Vagina (tissue), 2 donors: ENCODE measurements at regions not wholly inside any gene's neighbourhood (a gene's known extent, or its start where the extent isn't known, plus 50 kb on each side); places are given as distances from the start of the nearest gene placed in this dataset.

Source experiments
- CTCF ChIP-seq, 3 experiments: fragments of 450-650 bp in 2 of 3; fragments of 200-600 bp in 1 of 3; sonication (generic) in 1 of 3; IDR thresholded peaks; one replicate each; pipeline ENCODE4 v1.5.1; 2017 to 2019; ENCODE audit warnings: antibody characterized with exemption in 3 of 3, mild to moderate bottlenecking in 2 of 3, moderate library complexity in 2 of 3
- POLR2A ChIP-seq, 2 donors: fragments of 450-650 bp; IDR thresholded peaks; one replicate each; pipeline ENCODE4 v1.6.1; 2017; ENCODE audit warnings: antibody characterized with exemption in 2 of 2, mild to moderate bottlenecking in 2 of 2, moderate library complexity in 2 of 2

GRCh38 chr5:85428426-85428934, 1043.8 kb upstream of the EDIL3 start:
- TF ChIP-seq CTCF (IDR thresholded peaks at IDR 0.05), result no peak
- TF ChIP-seq POLR2A (IDR thresholded peaks at IDR 0.05), result no peak
